NT2/D1 (cell line): ENCODE measurements at regions not wholly inside any gene's neighbourhood (a gene's known extent, or its start where the extent isn't known, plus 50 kb on each side); places are given as distances from the start of the nearest gene placed in this dataset.

Source experiments
- SUZ12 ChIP-seq: IDR thresholded peaks from 2 replicates; pipeline ENCODE4 v1.6.1; 2011; ENCODE audit not compliant: insufficient read length, insufficient read depth; ENCODE audit errors: extremely low read depth
- ZNF274 ChIP-seq: IDR thresholded peaks from 2 replicates; pipeline ENCODE4 v1.6.1; 2011; ENCODE audit warnings: mild to moderate bottlenecking, low read depth, low read length

GRCh38 chr12:24748326-24748725, 200.6 kb downstream of the BCAT1 start:
- TF ChIP-seq ZNF274 (no peak), SUZ12 (no peak)
